HCT116 (cell line): ENCODE measurements at regions not wholly inside any gene's neighbourhood (a gene's known extent, or its start where the extent isn't known, plus 50 kb on each side); places are given as distances from the start of the nearest gene placed in this dataset.

Experiments used
- ATAC-seq: fragments of 200-7000 bp; cut with Tn5 transposase; 2 replicates; pipeline ENCODE4 v1.9.1; 2020; ENCODE audit warnings: mild to moderate bottlenecking, moderate library complexity
- BruUV-seq: library from RNA; stranded (reverse); fragments of 400-500 nt; replicated peaks from 2 replicates; lab custom pipeline; 2021; lab: Mats Ljungman, UMichigan
- CTCF ChIA-PET: fragments of 300-600 bp; sonication (Branson Sonifier 250); formaldehyde crosslinking; loops from one replicate; lab custom pipeline; 2021; ENCODE audit warnings: antibody characterized with exemption; lab: Charles Lee
- POLR2A ChIA-PET: fragments of 300-600, 350-600 bp; sonication (Branson Sonifier 250); formaldehyde crosslinking; loops from one replicate; lab custom pipeline; 2021; ENCODE audit warnings: antibody characterized with exemption; lab: Charles Lee
- RAD21 ChIA-PET, 2 experiments: fragments of 300-600 bp; sonication (Branson Sonifier 250); formaldehyde crosslinking; loops; one replicate each; lab custom pipeline; 2023; ENCODE audit warnings: low total read pairs in 2 of 2; ENCODE audit not compliant: uncharacterized antibody in 2 of 2, unreplicated experiment in 2 of 2, low non-redundant PET in 1 of 2; lab: Charles Lee
- DNase-seq: peaks from one replicate; pipeline ENCODE4 v3.0.0-alpha.2; 2010; ENCODE audit warnings: low read depth, low spot score
- H2AFZ ChIP-seq: fragments of 200-600 bp; shearing (Covaris generic), sonication (generic); 2 replicates; pipeline ENCODE4 v1.6.1; 2017; ENCODE audit warnings: low read depth, mixed run types, mixed read lengths, antibody characterized with exemption, low read length; ENCODE audit not compliant: poor library complexity, severe bottlenecking
- H3K27ac ChIP-seq: 2 replicates; pipeline ENCODE4 v1.5.1; 2012; ENCODE audit warnings: low read depth, low read length
- H3K27me3 ChIP-seq: fragments of 200-600 bp; sonication (generic); 2 replicates; pipeline ENCODE4 v1.6.1; 2016; ENCODE audit warnings: mixed run types, low read length, mixed read lengths; ENCODE audit not compliant: insufficient read depth
- H3K36me3 ChIP-seq, 2 experiments: fragments of 200-500 bp in 1 of 2; fragments of 200-600 bp in 1 of 2; sonication (Bioruptor generic) in 1 of 2; sonication (generic) in 1 of 2; 2 replicates each; pipeline versions ENCODE4 v1.5.1 to v1.6.1; 2014 to 2016; ENCODE audit warnings: low read length in 2 of 2, inconsistent platforms in 1 of 2, mixed read lengths in 1 of 2, mixed run types in 1 of 2; ENCODE audit not compliant: insufficient read depth in 2 of 2, control insufficient read depth in 1 of 2
- H3K4me1 ChIP-seq, 2 experiments: fragments of 200-600 bp in 1 of 2; sonication (generic) in 1 of 2; 2 replicates each; pipeline versions ENCODE4 v1.5.1 to v1.6.1; 2012 to 2017; ENCODE audit warnings: low read length in 2 of 2, inconsistent platforms in 1 of 2, mild to moderate bottlenecking in 1 of 2, mixed read lengths in 1 of 2, mixed run types in 1 of 2, moderate library complexity in 1 of 2; ENCODE audit not compliant: insufficient read depth in 2 of 2, control insufficient read depth in 1 of 2
- H3K4me2 ChIP-seq: fragments of 200-600 bp; sonication (generic); 2 replicates; pipeline ENCODE4 v1.6.1; 2017; ENCODE audit warnings: mixed run types, low read length, mixed read lengths
- H3K4me3 ChIP-seq, 2 experiments: fragments of 200-600 bp in 1 of 2; sonication (generic) in 1 of 2; replicated peaks in 1 of 2; 2 replicates each; pipeline ENCODE4 v1.5.1; 2011 to 2016; ENCODE audit warnings: low read length in 2 of 2, control low read depth in 1 of 2, low read depth in 1 of 2, mild to moderate bottlenecking in 1 of 2, mixed read lengths in 1 of 2, mixed run types in 1 of 2
- H3K79me2 ChIP-seq: fragments of 200-600 bp; sonication (generic); 2 replicates; pipeline ENCODE4 v1.6.1; 2017; ENCODE audit warnings: mild to moderate bottlenecking, mixed run types, low read length, moderate library complexity, mixed read lengths; ENCODE audit not compliant: insufficient read depth
- H3K9ac ChIP-seq: fragments of 200-600 bp; sonication (generic); 2 replicates; pipeline ENCODE4 v1.6.1; 2016; ENCODE audit warnings: low read length, mixed read lengths
- H3K9me2 ChIP-seq: fragments of 200-600 bp; sonication (generic), shearing (Covaris generic); 2 replicates; pipeline ENCODE4 v1.6.1; 2017; ENCODE audit warnings: mixed run types, mild to moderate bottlenecking, moderate library complexity; ENCODE audit not compliant: insufficient read depth
- H3K9me3 ChIP-seq, 2 experiments: fragments of 200-500 bp in 1 of 2; fragments of 200-600 bp in 1 of 2; sonication (Bioruptor generic) in 1 of 2; sonication (generic) in 1 of 2; 2 replicates each; pipeline ENCODE4 v1.6.1; 2014 to 2017; ENCODE audit warnings: low read length in 2 of 2, mixed read lengths in 2 of 2, inconsistent platforms in 1 of 2, low read depth in 1 of 2, mild to moderate bottlenecking in 1 of 2, mixed run types in 1 of 2, moderate library complexity in 1 of 2; ENCODE audit not compliant: control insufficient read depth in 1 of 2, insufficient read depth in 1 of 2
- H4K20me1 ChIP-seq: fragments of 200-600 bp; sonication (generic), shearing (Covaris generic); 2 replicates; pipeline ENCODE4 v1.6.1; 2017; ENCODE audit warnings: mixed run types, mild to moderate bottlenecking, moderate library complexity; ENCODE audit not compliant: insufficient read depth
- EGR1 ChIP-seq: IDR thresholded peaks from 2 replicates; pipeline ENCODE4 v1.6.1; 2012; ENCODE audit warnings: low read depth
- JUND ChIP-seq: IDR thresholded peaks from 2 replicates; pipeline ENCODE4 v1.6.1; 2012
- POLR2AphosphoS5 ChIP-seq: IDR thresholded peaks from 2 replicates; pipeline ENCODE4 v1.6.1; 2011; ENCODE audit warnings: mild to moderate bottlenecking, low read depth, low read length, moderate library complexity
- SP1 ChIP-seq: IDR thresholded peaks from 2 replicates; pipeline ENCODE4 v1.6.1; 2012; ENCODE audit warnings: low read depth
- SRF ChIP-seq: IDR thresholded peaks from 2 replicates; pipeline ENCODE4 v1.6.1; 2012; ENCODE audit warnings: low read depth
- TCF7L2 ChIP-seq: IDR thresholded peaks from 2 replicates; pipeline ENCODE4 v1.7.0; 2011; ENCODE audit warnings: borderline replicate concordance, inconsistent platforms; ENCODE audit not compliant: insufficient read depth, insufficient read length; ENCODE audit errors: extremely low read depth
- intact Hi-C: fragments of 100-400 bp; cut with micrococcal nuclease; formaldehyde crosslinking; loops from 2 replicates; pipeline ENCODE4 v1.10.0; 2022
- TF ChIP-seq, protein P1 (sequence below): IDR thresholded peaks from 2 replicates; pipeline ENCODE4 v1.6.1; 2012; ENCODE audit warnings: low read depth
- TF ChIP-seq, protein P2 (sequence below): IDR thresholded peaks from 2 replicates; pipeline ENCODE4 v1.6.1; 2011; ENCODE audit warnings: mild to moderate bottlenecking, low read length, moderate library complexity; ENCODE audit not compliant: insufficient replicate concordance; ENCODE audit errors: extremely low read depth
- TF ChIP-seq, protein P3 (sequence below): IDR thresholded peaks from 2 replicates; pipeline ENCODE4 v1.6.1; 2012
- TF ChIP-seq, protein P4 (sequence below): IDR thresholded peaks from 2 replicates; pipeline ENCODE4 v1.6.1; 2012

DNA sequence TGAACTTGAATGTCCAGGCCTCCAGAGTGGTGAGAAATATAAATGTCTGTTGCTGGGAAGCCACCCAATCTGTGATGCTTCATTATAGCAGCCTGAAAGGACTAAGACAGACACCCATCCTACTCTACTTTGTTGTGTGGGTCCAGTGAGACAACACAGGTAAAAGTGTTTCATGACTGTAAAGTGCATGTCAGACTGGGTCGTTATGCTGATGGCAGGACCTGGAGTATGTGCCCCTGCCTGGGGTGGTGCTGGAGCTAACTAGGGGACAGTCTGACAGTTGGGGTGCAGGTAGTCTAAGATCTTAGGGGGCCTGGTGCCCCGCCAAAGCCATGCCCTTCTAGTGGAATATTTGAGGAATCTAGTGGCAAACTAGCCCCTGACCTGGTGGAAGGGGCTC is 165.6 kb downstream of the TRIM29 start:
- no peak for ATAC-seq
- H3K4me2 ChIP-seq = no peak overlapping the region
- no peaks in the 10 kb centered on the region for H3K36me3 ChIP-seq
- H3K27ac ChIP-seq = no peak overlapping the region
- POLR2A ChIA-PET = no interaction called here
- no peak overlapping the region for H2AFZ ChIP-seq
- CTCF ChIA-PET = no interaction called here
- RAD21 ChIA-PET = no interaction called here
- no peak for TF ChIP-seq JUND
- TF ChIP-seq, protein P1, sequence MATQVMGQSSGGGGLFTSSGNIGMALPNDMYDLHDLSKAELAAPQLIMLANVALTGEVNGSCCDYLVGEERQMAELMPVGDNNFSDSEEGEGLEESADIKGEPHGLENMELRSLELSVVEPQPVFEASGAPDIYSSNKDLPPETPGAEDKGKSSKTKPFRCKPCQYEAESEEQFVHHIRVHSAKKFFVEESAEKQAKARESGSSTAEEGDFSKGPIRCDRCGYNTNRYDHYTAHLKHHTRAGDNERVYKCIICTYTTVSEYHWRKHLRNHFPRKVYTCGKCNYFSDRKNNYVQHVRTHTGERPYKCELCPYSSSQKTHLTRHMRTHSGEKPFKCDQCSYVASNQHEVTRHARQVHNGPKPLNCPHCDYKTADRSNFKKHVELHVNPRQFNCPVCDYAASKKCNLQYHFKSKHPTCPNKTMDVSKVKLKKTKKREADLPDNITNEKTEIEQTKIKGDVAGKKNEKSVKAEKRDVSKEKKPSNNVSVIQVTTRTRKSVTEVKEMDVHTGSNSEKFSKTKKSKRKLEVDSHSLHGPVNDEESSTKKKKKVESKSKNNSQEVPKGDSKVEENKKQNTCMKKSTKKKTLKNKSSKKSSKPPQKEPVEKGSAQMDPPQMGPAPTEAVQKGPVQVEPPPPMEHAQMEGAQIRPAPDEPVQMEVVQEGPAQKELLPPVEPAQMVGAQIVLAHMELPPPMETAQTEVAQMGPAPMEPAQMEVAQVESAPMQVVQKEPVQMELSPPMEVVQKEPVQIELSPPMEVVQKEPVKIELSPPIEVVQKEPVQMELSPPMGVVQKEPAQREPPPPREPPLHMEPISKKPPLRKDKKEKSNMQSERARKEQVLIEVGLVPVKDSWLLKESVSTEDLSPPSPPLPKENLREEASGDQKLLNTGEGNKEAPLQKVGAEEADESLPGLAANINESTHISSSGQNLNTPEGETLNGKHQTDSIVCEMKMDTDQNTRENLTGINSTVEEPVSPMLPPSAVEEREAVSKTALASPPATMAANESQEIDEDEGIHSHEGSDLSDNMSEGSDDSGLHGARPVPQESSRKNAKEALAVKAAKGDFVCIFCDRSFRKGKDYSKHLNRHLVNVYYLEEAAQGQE = no peak
- TF ChIP-seq, protein P2, sequence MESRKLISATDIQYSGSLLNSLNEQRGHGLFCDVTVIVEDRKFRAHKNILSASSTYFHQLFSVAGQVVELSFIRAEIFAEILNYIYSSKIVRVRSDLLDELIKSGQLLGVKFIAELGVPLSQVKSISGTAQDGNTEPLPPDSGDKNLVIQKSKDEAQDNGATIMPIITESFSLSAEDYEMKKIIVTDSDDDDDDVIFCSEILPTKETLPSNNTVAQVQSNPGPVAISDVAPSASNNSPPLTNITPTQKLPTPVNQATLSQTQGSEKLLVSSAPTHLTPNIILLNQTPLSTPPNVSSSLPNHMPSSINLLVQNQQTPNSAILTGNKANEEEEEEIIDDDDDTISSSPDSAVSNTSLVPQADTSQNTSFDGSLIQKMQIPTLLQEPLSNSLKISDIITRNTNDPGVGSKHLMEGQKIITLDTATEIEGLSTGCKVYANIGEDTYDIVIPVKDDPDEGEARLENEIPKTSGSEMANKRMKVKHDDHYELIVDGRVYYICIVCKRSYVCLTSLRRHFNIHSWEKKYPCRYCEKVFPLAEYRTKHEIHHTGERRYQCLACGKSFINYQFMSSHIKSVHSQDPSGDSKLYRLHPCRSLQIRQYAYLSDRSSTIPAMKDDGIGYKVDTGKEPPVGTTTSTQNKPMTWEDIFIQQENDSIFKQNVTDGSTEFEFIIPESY = no peak
- TF ChIP-seq EGR1 = no peak
- TF ChIP-seq, protein P3, sequence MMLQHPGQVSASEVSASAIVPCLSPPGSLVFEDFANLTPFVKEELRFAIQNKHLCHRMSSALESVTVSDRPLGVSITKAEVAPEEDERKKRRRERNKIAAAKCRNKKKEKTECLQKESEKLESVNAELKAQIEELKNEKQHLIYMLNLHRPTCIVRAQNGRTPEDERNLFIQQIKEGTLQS = no peak
- TF ChIP-seq, protein P4, sequence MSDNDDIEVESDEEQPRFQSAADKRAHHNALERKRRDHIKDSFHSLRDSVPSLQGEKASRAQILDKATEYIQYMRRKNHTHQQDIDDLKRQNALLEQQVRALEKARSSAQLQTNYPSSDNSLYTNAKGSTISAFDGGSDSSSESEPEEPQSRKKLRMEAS = no peak
- TF ChIP-seq POLR2AphosphoS5 = no peak
- no peak for TF ChIP-seq TCF7L2
- TF ChIP-seq SP1 = no peak
- TF ChIP-seq SRF = no peak
- H3K9ac ChIP-seq = no peak overlapping the region
- H4K20me1 ChIP-seq = no peaks in the 10 kb centered on the region
- no peaks in the 10 kb centered on the region for H3K79me2 ChIP-seq
- intact Hi-C loops = no loop called here
- no peak overlapping the region for H3K4me3 ChIP-seq
- H3K4me1 ChIP-seq = no peaks in the 10 kb centered on the region
- DNase-seq = no peak
- no peaks in the 10 kb centered on the region for H3K27me3 ChIP-seq
- H3K9me2 ChIP-seq = no peaks in the 10 kb centered on the region
- H3K9me3 ChIP-seq = no peaks in the 10 kb centered on the region
- no TSS peak for BruUV-seq
